ENCODE measurements at regions not wholly inside any gene's neighbourhood (a gene's known extent, or its start where the extent isn't known, plus 50 kb on each side); places are given as distances from the start of the nearest gene placed in this dataset.

- no peak for TF ChIP-seq EP300 (IDR thresholded peaks at IDR 0.05; ENCODE audit: borderline replicate concordance in 1 of 2, low read depth in 1 of 2, low read length in 1 of 2)
- TF ChIP-seq TCF12 (IDR thresholded peaks at IDR 0.05) = no peak
- no peak for TF ChIP-seq RAD21 (IDR thresholded peaks at IDR 0.05; ENCODE audit: low read length)
- no peak for TF ChIP-seq GABPA (IDR thresholded peaks at IDR 0.05; ENCODE audit: low read depth)
- TF ChIP-seq CTCF (IDR thresholded peaks at IDR 0.05) = no peak
- no peak for TF ChIP-seq TAF1 (IDR thresholded peaks at IDR 0.05; ENCODE audit: borderline replicate concordance, low read depth, low read length)
- no peak for TF ChIP-seq JUND (IDR thresholded peaks at IDR 0.05)
- TF ChIP-seq REST (IDR thresholded peaks at IDR 0.05; ENCODE audit: low read depth, low read length) = no peak
- TF ChIP-seq FOXJ3 (CRISPR knock-in tag; IDR thresholded peaks at IDR 0.05) = no peak
- no peak for TF ChIP-seq POLR2AphosphoS5 (IDR thresholded peaks at IDR 0.05; ENCODE audit: low read depth, low read length)
- no peak for TF ChIP-seq ELF1 (IDR thresholded peaks at IDR 0.05)
- TF ChIP-seq IRF3 (IDR thresholded peaks at IDR 0.05; ENCODE audit: low read depth, low read length) = no peak
- TF ChIP-seq NFIC (IDR thresholded peaks at IDR 0.05; ENCODE audit: borderline replicate concordance) = no peak
These were observed 62.2 kb downstream of the SOX2 start for GRCh38 chr3:181773921-181774320.

Data from SK-N-SH (cell line).